ENCODE measurements at regions not wholly inside any gene's neighbourhood (a gene's known extent, or its start where the extent isn't known, plus 50 kb on each side); places are given as distances from the start of the nearest gene placed in this dataset.

DNA sequence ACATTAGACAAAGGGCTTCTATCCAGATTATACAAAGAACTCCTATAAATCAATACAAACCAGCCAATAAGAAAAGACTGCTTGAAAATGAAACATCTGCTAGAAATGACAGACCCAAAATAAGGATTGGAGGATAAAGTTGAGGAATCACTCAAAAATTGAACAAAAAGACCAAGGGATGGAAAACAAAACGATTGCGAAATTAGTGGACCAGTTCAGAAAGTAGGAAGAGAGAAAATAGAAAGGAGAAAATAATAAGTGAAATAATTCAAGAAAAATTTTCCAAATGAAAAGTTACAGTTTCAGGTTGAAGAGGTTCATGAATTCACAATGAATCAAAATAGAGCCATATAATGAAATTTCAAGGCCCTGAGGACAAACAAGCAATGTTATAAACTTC, 115.8 kb upstream of the CTBP2 start:
- TF ChIP-seq, protein P1, sequence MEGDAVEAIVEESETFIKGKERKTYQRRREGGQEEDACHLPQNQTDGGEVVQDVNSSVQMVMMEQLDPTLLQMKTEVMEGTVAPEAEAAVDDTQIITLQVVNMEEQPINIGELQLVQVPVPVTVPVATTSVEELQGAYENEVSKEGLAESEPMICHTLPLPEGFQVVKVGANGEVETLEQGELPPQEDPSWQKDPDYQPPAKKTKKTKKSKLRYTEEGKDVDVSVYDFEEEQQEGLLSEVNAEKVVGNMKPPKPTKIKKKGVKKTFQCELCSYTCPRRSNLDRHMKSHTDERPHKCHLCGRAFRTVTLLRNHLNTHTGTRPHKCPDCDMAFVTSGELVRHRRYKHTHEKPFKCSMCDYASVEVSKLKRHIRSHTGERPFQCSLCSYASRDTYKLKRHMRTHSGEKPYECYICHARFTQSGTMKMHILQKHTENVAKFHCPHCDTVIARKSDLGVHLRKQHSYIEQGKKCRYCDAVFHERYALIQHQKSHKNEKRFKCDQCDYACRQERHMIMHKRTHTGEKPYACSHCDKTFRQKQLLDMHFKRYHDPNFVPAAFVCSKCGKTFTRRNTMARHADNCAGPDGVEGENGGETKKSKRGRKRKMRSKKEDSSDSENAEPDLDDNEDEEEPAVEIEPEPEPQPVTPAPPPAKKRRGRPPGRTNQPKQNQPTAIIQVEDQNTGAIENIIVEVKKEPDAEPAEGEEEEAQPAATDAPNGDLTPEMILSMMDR (IDR thresholded peaks at IDR 0.05) = no peak
- no peak for TF ChIP-seq POLR2A (IDR thresholded peaks at IDR 0.05)
